Gastroesophageal sphincter (tissue), 4 donors: ENCODE measurements at regions not wholly inside any gene's neighbourhood (a gene's known extent, or its start where the extent isn't known, plus 50 kb on each side); places are given as distances from the start of the nearest gene placed in this dataset.

ENCODE experiments used
- ATAC-seq: fragments of 150-250 bp; one replicate; pipeline ENCODE4 v1.9.1; 2016; ENCODE audit warnings: mild to moderate bottlenecking, moderate library complexity
- H3K27ac ChIP-seq, 4 donors: fragments of 200-600 bp; sonication (generic) in 3 of 4; 1 replicate in 3 of 4; 2 replicates in 1 of 4; pipeline ENCODE4 v1.5.1; 2016 to 2019
- H3K27me3 ChIP-seq: fragments of 200-600 bp; sonication (generic); one replicate; pipeline ENCODE4 v1.5.1; 2019
- H3K36me3 ChIP-seq, 2 donors: fragments of 200-600 bp; sonication (generic); one replicate each; pipeline ENCODE4 v1.5.1; 2019; ENCODE audit warnings: control low read depth in 1 of 2
- H3K4me1 ChIP-seq, 3 donors: fragments of 200-600 bp; sonication (generic); 1 replicate in 2 of 3; 2 replicates in 1 of 3; pipeline ENCODE4 v1.5.1; 2016 to 2019; ENCODE audit warnings: control low read depth in 2 of 3
- H3K4me3 ChIP-seq, 2 donors: fragments of 200-600 bp; sonication (generic); one replicate each; pipeline ENCODE4 v1.5.1; 2019; ENCODE audit warnings: mild to moderate bottlenecking in 1 of 2, moderate library complexity in 1 of 2
- H3K9me3 ChIP-seq, 3 donors: fragments of 200-600 bp; sonication (generic); one replicate each; pipeline ENCODE4 v1.5.1; 2017 to 2019; ENCODE audit warnings: control low read depth in 2 of 3
- CTCF ChIP-seq, 4 experiments: fragments of 200-600 bp in 2 of 4; fragments of 450-650 bp in 2 of 4; sonication (generic) in 1 of 4; IDR thresholded peaks; one replicate each; pipeline ENCODE4 v1.5.1; 2017 to 2019; ENCODE audit warnings: antibody characterized with exemption in 4 of 4, mild to moderate bottlenecking in 2 of 4, moderate library complexity in 2 of 4
- EP300 ChIP-seq: sonication (generic); formaldehyde crosslinking; IDR thresholded peaks from one replicate; pipeline ENCODE4 v1.6.1; 2017; ENCODE audit warnings: antibody characterized with exemption, mild to moderate bottlenecking
- POLR2A ChIP-seq, 2 donors: fragments of 450-650 bp; IDR thresholded peaks; one replicate each; pipeline ENCODE4 v1.6.1; 2017; ENCODE audit warnings: antibody characterized with exemption in 2 of 2, mild to moderate bottlenecking in 2 of 2, moderate library complexity in 1 of 2
- POLR2AphosphoS5 ChIP-seq: sonication (generic); formaldehyde crosslinking; IDR thresholded peaks from one replicate; pipeline ENCODE4 v1.6.1; 2017; ENCODE audit warnings: antibody characterized with exemption
- WGBS, 2 donors: methylation state at CpG; one replicate each; pipeline ENCODE4 v1.1.5; 2018; ENCODE audit warnings: low coverage in 1 of 2; 5-methylcytosine and 5-hydroxymethylcytosine counted together

DNA sequence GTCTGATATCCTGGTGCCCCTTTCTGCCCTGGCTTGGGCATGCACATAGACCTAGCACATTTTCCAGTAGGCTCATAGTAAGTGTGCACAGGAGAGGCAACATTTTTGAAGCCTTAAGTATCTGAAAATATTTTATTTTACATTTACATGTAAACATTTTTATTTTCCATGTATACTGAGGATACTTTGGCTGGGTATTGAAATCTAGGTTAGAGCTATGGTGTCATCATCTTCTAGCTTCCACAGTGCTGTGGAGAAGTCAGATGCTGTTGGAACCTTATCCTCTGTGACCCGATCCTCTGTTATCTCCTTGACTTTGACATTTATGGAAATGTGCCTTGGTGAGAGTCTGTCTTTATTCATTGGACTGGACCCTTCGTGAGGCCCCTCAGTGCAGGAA lies 74.1 kb downstream of the PLXNA1 start:
- H3K27me3 ChIP-seq: peaks cover 5% of the 10 kb centered on the region
- H3K9me3 ChIP-seq: peaks cover 0 to 13% (median 0%) of the 10 kb centered on the region in 3 donors
- H3K4me1 ChIP-seq: peaks cover 0 to 2% (median 0%) of the 10 kb centered on the region in 3 donors
- 67 to 75% methylated on average over 1 to 2 of the region's 2 CpGs for WGBS, 2 donors
- ATAC-seq: no peak
- no peak for TF ChIP-seq CTCF (IDR thresholded peaks at IDR 0.05)
- TF ChIP-seq POLR2AphosphoS5: no peak
- no peak for TF ChIP-seq POLR2A (IDR thresholded peaks at IDR 0.05)
- no peak for TF ChIP-seq EP300
- H3K27ac ChIP-seq: no peak overlapping the region
- no peaks in the 10 kb centered on the region for H3K36me3 ChIP-seq
- no peak overlapping the region for H3K4me3 ChIP-seq

DNA sequence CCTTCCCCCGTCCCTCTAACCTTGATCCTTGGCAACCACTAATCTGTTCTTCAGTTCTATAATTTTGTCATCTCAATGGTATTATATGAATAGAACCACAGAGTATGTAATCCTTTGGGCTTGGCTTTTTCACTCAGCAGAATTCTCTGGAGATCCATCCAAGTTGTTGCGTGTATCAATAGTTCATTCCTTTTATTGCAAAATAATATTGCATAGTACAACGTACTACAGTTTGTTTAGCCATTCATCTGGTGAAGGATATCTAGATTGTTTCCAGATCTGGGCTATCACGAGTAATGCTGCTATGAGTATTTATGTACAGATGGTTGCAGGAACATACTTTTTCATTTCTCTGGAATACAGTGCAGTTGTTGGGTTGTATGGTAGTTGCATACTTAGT lies 76.2 kb downstream of the PLXNA1 start:
- H3K27ac ChIP-seq: no peak overlapping the region
- H3K9me3 ChIP-seq: peaks cover 0 to 13% (median 0%) of the 10 kb centered on the region in 3 donors
- H3K27me3 ChIP-seq: peaks cover 16% of the 10 kb centered on the region
- 57 to 78% methylated on average over 4 of the region's 4 CpGs for WGBS, 2 donors
- no peaks in the 10 kb centered on the region for H3K36me3 ChIP-seq
- no peak for TF ChIP-seq POLR2AphosphoS5
- ATAC-seq: no peak
- no peaks in the 10 kb centered on the region for H3K4me1 ChIP-seq
- no peak overlapping the region for H3K4me3 ChIP-seq

- ATAC-seq: no peak
- Histone ChIP-seq H3K27me3 (peaks cover 20% of the 10 kb centered on the region), H3K36me3 (no peaks in the 10 kb centered on the region), H3K4me3 (no peak overlapping the region), H3K9me3 (peaks cover 0 to 8% (median 0%) of the 10 kb centered on the region in 3 donors), H3K27ac (no peak overlapping the region), H3K4me1 (no peaks in the 10 kb centered on the region)
- TF ChIP-seq CTCF (IDR thresholded peaks at IDR 0.05) (no peak), POLR2AphosphoS5 (no peak), POLR2A (IDR thresholded peaks at IDR 0.05) (no peak), EP300 (no peak)
- WGBS, 2 donors: 79 to 80% methylated on average over 1 to 2 of the region's 6 CpGs
Measured at GRCh38 chr3:127061641-127062040, 78.7 kb downstream of the PLXNA1 start.

- no peak for ATAC-seq
- Histone ChIP-seq H3K4me3 (no peak overlapping the region), H3K27me3 (peaks cover 21% of the 10 kb centered on the region)
Measured at GRCh38 chr3:127062926-127063325, 80.0 kb downstream of the PLXNA1 start.

GRCh38 chr3:127063916-127064315 lies 81.0 kb downstream of the PLXNA1 start:
- Histone ChIP-seq H3K9me3 (no peaks in the 10 kb centered on the region), H3K4me3 (no peak overlapping the region), H3K27ac (no peak overlapping the region), H3K36me3 (no peaks in the 10 kb centered on the region), H3K4me1 (no peaks in the 10 kb centered on the region), H3K27me3 (peaks cover 30% of the 10 kb centered on the region)
- WGBS, 2 donors: 76 to 96% methylated on average over 4 of the region's 4 CpGs
- ATAC-seq: no peak
- TF ChIP-seq POLR2AphosphoS5 (no peak), CTCF (IDR thresholded peaks at IDR 0.05) (no peak), EP300 (no peak), POLR2A (IDR thresholded peaks at IDR 0.05) (no peak)

More at GRCh38 chr3:127062926-127063325, 80.0 kb downstream of the PLXNA1 start:
- Histone ChIP-seq H3K9me3 (no peaks in the 10 kb centered on the region), H3K36me3 (no peaks in the 10 kb centered on the region), H3K4me1 (no peaks in the 10 kb centered on the region), H3K27ac (no peak overlapping the region)
- WGBS, 2 donors: 67 to 69% methylated on average over 3 to 5 of the region's 13 CpGs
- TF ChIP-seq POLR2A (IDR thresholded peaks at IDR 0.05) (no peak), POLR2AphosphoS5 (no peak), CTCF (IDR thresholded peaks at IDR 0.05) (no peak), EP300 (no peak)
